C4-2B (cell line): ENCODE measurements at regions not wholly inside any gene's neighbourhood (a gene's known extent, or its start where the extent isn't known, plus 50 kb on each side); places are given as distances from the start of the nearest gene placed in this dataset.

Experiments used
- H3K27ac ChIP-seq: fragments of 450-650 bp; 2 replicates; pipeline ENCODE4 v1.5.1; 2017
- CTCF ChIP-seq: fragments of 450-650 bp; conservative IDR thresholded peaks from 2 replicates; pipeline ENCODE4 v1.5.1; 2017; ENCODE audit warnings: mild to moderate bottlenecking
- ZFX ChIP-seq: fragments of 450-650 bp; IDR thresholded peaks from 2 replicates; pipeline ENCODE4 v1.6.1; 2017

- H3K27ac ChIP-seq, result peak overlapping the region; percentile 8; the same call in 1 of the 2 replicates
- no peak for TF ChIP-seq ZFX
- TF ChIP-seq CTCF, result no peak
These were observed 267.1 kb downstream of the REEP3 start for GRCh38 chr10:63788152-63788821.

- TF ChIP-seq ZFX, result no peak
- TF ChIP-seq CTCF, result no peak
- H3K27ac ChIP-seq, result no peak overlapping the region
These were observed 274.1 kb downstream of the REEP3 start for GRCh38 chr10:63795094-63795860.

- TF ChIP-seq ZFX (no peak), CTCF (no peak)
- peak overlapping the region; percentile 23; the same call in 1 of the 2 replicates for H3K27ac ChIP-seq
These were observed 277.6 kb downstream of the REEP3 start for GRCh38 chr10:63798599-63799498.

GRCh38 chr10:63799521-63800300 is 278.5 kb downstream of the REEP3 start:
- TF ChIP-seq ZFX (no peak), CTCF (no peak)
- peak overlapping the region; percentile 19; the same call in 1 of the 2 replicates for H3K27ac ChIP-seq

- TF ChIP-seq ZFX (no peak), CTCF (no peak)
- H3K27ac ChIP-seq, result no peak overlapping the region
These were observed 280.0 kb downstream of the REEP3 start for GRCh38 chr10:63801166-63801565.

- H3K27ac ChIP-seq, result no peak overlapping the region
- TF ChIP-seq ZFX (no peak), CTCF (no peak)
These were observed 285.1 kb downstream of the REEP3 start for GRCh38 chr10:63806330-63806729.
